Neural progenitor cell (in vitro differentiated cells): ENCODE measurements at regions not wholly inside any gene's neighbourhood (a gene's known extent, or its start where the extent isn't known, plus 50 kb on each side); places are given as distances from the start of the nearest gene placed in this dataset.

Experiments
- DNase-seq: peaks from one replicate; pipeline ENCODE4 v3.0.0-alpha.2; 2016; ENCODE audit warnings: low spot score
- H2AFZ ChIP-seq: fragments of 200-600 bp; sonication (generic); replicated peaks from 2 replicates; pipeline ENCODE4 v1.6.1; 2016; ENCODE audit warnings: antibody characterized with exemption
- H3F3A ChIP-seq: fragments of 200-600 bp; sonication (generic); 2 replicates; pipeline ENCODE4 v1.6.1; 2016; ENCODE audit warnings: antibody characterized with exemption, low read depth
- H3K27ac ChIP-seq: fragments of 200-600 bp; sonication (generic); 2 replicates; pipeline ENCODE4 v1.5.1; 2016; ENCODE audit warnings: mild to moderate bottlenecking
- H3K27me3 ChIP-seq: fragments of 200-600 bp; sonication (generic); 2 replicates; pipeline ENCODE4 v1.6.1; 2016; ENCODE audit warnings: mild to moderate bottlenecking, moderate library complexity
- H3K36me3 ChIP-seq: fragments of 200-600 bp; sonication (generic); 2 replicates; pipeline ENCODE4 v1.5.1; 2016
- H3K4me1 ChIP-seq: fragments of 200-600 bp; sonication (generic); 2 replicates; pipeline ENCODE4 v1.6.1; 2016; ENCODE audit warnings: mixed run types
- H3K4me2 ChIP-seq: fragments of 200-600 bp; sonication (generic); 2 replicates; pipeline ENCODE4 v1.6.1; 2016
- H3K4me3 ChIP-seq: fragments of 200-600 bp; sonication (generic); 2 replicates; pipeline ENCODE4 v1.5.1; 2016
- H3K79me2 ChIP-seq: fragments of 200-600 bp; sonication (generic); 2 replicates; pipeline ENCODE4 v1.6.1; 2016; ENCODE audit warnings: low read depth
- H3K9ac ChIP-seq: fragments of 200-600 bp; sonication (generic); 2 replicates; pipeline ENCODE4 v1.6.1; 2016
- H3K9me3 ChIP-seq: fragments of 200-600 bp; sonication (generic); 2 replicates; pipeline ENCODE4 v1.5.1; 2016; ENCODE audit warnings: low read depth
- H4K20me1 ChIP-seq: fragments of 200-600 bp; sonication (generic); 2 replicates; pipeline ENCODE4 v1.6.1; 2016; ENCODE audit warnings: low read depth
- H3K27ac Mint-ChIP-seq: 3 replicates; pipeline ENCODE4 v1.8.0; 2021; ENCODE audit warnings: mixed read lengths
- H3K27me3 Mint-ChIP-seq: 2 replicates; pipeline ENCODE4 v1.8.0; 2022; ENCODE audit warnings: low read depth, mild to moderate bottlenecking, inconsistent platforms, moderate library complexity, mixed read lengths; ENCODE audit not compliant: insufficient read depth
- H3K36me3 Mint-ChIP-seq: 3 replicates; pipeline ENCODE4 v1.8.0; 2021; ENCODE audit warnings: mixed read lengths
- H3K4me1 Mint-ChIP-seq: 3 replicates; pipeline ENCODE4 v1.8.0; 2021; ENCODE audit warnings: mixed read lengths
- H3K4me3 Mint-ChIP-seq: 3 replicates; pipeline ENCODE4 v1.8.0; 2021; ENCODE audit warnings: mild to moderate bottlenecking, moderate library complexity, mixed read lengths
- H3K9me3 Mint-ChIP-seq: 3 replicates; pipeline ENCODE4 v1.8.0; 2020; ENCODE audit warnings: mixed read lengths
- EZH2 ChIP-seq: fragments of 200-600 bp; sonication (generic); IDR thresholded peaks from 2 replicates; pipeline ENCODE4 v1.6.1; 2017; ENCODE audit warnings: antibody characterized with exemption, mild to moderate bottlenecking, moderate library complexity
- EZH2phosphoT487 ChIP-seq: fragments of 200-600 bp; sonication (generic); IDR thresholded peaks from 2 replicates; pipeline ENCODE4 v1.6.1; 2017; ENCODE audit warnings: antibody characterized with exemption
- TF ChIP-seq, protein P1 (sequence below): fragments of 200-600 bp; sonication (generic); IDR thresholded peaks from 2 replicates; pipeline ENCODE4 v1.5.1; 2017; ENCODE audit warnings: antibody characterized with exemption, mild to moderate bottlenecking

DNA sequence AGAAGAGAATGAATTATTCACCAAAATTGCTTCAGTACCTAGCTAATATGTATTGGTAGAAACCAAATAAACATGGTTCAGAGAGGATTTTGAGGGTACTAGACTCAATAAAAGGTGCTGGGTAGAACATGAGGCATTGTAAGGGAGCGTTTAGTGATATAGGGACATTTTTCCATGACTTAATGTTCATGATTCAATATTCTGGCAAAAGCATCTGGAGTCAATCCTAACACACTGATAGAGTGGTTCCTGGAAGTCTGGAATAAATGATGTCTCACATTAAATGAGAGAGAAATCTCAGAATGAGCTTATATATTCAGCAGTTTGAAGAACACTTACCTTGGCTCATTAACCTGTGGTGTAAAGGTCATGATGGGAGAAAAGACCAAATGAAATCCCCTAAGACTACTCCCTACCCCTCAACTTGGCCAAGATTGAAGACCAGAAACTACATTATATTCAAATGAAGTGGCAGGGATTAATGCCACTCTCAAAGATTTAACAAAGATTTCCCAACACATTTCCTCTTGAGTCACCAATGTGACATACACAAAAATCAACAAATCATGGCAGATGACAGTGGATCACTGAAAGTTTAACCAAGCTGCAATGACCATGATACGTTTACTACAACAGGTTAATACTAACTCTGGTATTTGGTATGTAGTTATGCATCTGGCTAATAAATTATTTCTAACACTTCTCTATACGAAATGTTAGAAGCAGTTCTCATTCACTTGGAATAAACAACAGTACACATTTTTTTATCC is 309.5 kb downstream of the SATB2 start:
- Mint-ChIP-seq H3K4me1 (peaks cover 3% of the 10 kb centered on the region), H3K9me3 (no peaks in the 10 kb centered on the region), H3K27ac (no peak overlapping the region), H3K36me3 (no peaks in the 10 kb centered on the region), H3K27me3 (peaks cover 4% of the 10 kb centered on the region), H3K4me3 (no peak overlapping the region)
- H3F3A ChIP-seq, result no peaks in the 10 kb centered on the region
- H3K27ac ChIP-seq, result no peak overlapping the region
- H3K27me3 ChIP-seq, result no peaks in the 10 kb centered on the region
- no peaks in the 10 kb centered on the region for H3K9me3 ChIP-seq
- TF ChIP-seq EZH2phosphoT487 (no peak), EZH2 (no peak)
- TF ChIP-seq, protein P1, sequence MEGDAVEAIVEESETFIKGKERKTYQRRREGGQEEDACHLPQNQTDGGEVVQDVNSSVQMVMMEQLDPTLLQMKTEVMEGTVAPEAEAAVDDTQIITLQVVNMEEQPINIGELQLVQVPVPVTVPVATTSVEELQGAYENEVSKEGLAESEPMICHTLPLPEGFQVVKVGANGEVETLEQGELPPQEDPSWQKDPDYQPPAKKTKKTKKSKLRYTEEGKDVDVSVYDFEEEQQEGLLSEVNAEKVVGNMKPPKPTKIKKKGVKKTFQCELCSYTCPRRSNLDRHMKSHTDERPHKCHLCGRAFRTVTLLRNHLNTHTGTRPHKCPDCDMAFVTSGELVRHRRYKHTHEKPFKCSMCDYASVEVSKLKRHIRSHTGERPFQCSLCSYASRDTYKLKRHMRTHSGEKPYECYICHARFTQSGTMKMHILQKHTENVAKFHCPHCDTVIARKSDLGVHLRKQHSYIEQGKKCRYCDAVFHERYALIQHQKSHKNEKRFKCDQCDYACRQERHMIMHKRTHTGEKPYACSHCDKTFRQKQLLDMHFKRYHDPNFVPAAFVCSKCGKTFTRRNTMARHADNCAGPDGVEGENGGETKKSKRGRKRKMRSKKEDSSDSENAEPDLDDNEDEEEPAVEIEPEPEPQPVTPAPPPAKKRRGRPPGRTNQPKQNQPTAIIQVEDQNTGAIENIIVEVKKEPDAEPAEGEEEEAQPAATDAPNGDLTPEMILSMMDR, result no peak
- peaks cover 3% of the 10 kb centered on the region for H3K4me1 ChIP-seq
- H3K4me3 ChIP-seq, result no peak overlapping the region
- H3K4me2 ChIP-seq, result no peak overlapping the region
- H4K20me1 ChIP-seq, result no peaks in the 10 kb centered on the region
- no peak for DNase-seq
- H3K9ac ChIP-seq, result no peak overlapping the region
- H3K36me3 ChIP-seq, result no peaks in the 10 kb centered on the region
- no peak overlapping the region for H2AFZ ChIP-seq
- no peaks in the 10 kb centered on the region for H3K79me2 ChIP-seq

DNA sequence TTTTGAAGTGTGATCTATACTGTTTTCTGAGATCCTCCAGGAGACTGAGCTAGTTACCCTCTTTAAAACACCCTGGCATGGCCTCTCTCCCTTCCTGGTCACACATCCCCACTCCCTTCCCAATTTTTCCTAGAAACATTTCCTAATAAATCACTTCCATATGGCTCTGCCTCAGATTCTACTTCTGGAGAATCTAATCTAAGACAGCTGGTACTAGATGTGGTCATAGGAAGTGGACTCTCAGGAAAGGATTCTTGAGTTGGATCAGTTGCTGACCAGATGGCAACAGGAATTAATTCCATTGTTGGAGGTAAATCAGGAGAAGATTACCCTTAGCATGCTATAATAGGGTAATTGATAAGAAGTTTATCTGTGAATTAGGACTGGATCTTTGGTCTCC is 310.5 kb downstream of the SATB2 start:
- Mint-ChIP-seq H3K36me3 (no peaks in the 10 kb centered on the region), H3K27ac (no peak overlapping the region), H3K4me3 (no peak overlapping the region), H3K4me1 (peaks cover 3% of the 10 kb centered on the region), H3K27me3 (peaks cover 4% of the 10 kb centered on the region), H3K9me3 (no peaks in the 10 kb centered on the region)
- Histone ChIP-seq H3K27ac (no peak overlapping the region), H3K4me1 (peaks cover 3% of the 10 kb centered on the region), H4K20me1 (no peaks in the 10 kb centered on the region), H2AFZ (no peak overlapping the region), H3K9ac (no peak overlapping the region), H3K9me3 (no peaks in the 10 kb centered on the region), H3K79me2 (no peaks in the 10 kb centered on the region), H3K36me3 (no peaks in the 10 kb centered on the region), H3K4me2 (no peak overlapping the region), H3K27me3 (no peaks in the 10 kb centered on the region), H3K4me3 (no peak overlapping the region), H3F3A (no peaks in the 10 kb centered on the region)
- DNase-seq, result no peak
- TF ChIP-seq EZH2, result no peak
- TF ChIP-seq, protein P1, result no peak
- TF ChIP-seq EZH2phosphoT487, result no peak

DNA sequence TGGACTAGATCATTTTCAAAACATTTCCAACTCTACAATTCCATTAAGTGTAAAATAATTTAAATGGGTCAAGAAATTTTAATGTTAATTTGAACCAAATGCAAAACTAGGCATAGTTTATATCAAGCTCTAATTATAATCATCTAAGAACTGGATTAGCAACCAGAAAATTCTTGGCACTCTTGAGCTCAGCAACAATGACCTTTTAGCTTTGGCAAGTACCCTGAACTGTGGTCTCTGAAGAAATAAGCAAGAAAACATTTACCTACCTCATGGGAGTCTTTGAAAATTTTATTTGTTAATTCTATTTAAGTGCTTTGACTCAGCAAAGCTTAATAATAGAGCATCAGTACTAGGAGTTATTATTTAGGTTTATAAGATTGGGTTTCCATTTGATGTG is 313.2 kb downstream of the SATB2 start:
- H3K36me3 ChIP-seq, result no peaks in the 10 kb centered on the region
- no peak overlapping the region for H3K27ac ChIP-seq
- no peak for DNase-seq
- Mint-ChIP-seq H3K27ac (no peak overlapping the region), H3K9me3 (peaks cover 2% of the 10 kb centered on the region), H3K4me1 (peaks cover 3% of the 10 kb centered on the region), H3K36me3 (no peaks in the 10 kb centered on the region), H3K27me3 (no peaks in the 10 kb centered on the region), H3K4me3 (no peak overlapping the region)
- H3K9ac ChIP-seq, result no peak overlapping the region
- H3K27me3 ChIP-seq, result no peaks in the 10 kb centered on the region
- H3K4me3 ChIP-seq, result no peak overlapping the region
- H2AFZ ChIP-seq, result no peak overlapping the region
- H3K9me3 ChIP-seq, result no peaks in the 10 kb centered on the region
- TF ChIP-seq EZH2phosphoT487 (no peak), EZH2 (no peak)
- TF ChIP-seq, protein P1, result no peak
- H3K79me2 ChIP-seq, result no peaks in the 10 kb centered on the region
- no peaks in the 10 kb centered on the region for H3F3A ChIP-seq
- H3K4me2 ChIP-seq, result no peak overlapping the region
- H3K4me1 ChIP-seq, result peaks cover 3% of the 10 kb centered on the region
- no peaks in the 10 kb centered on the region for H4K20me1 ChIP-seq
